Activated CD8-positive, alpha-beta memory T cell treated with anti-CD3 and anti-CD28 coated beads, Interleukin-2, amount 50 U/mL, for 1 hour (primary cell): ENCODE measurements at regions not wholly inside any gene's neighbourhood (a gene's known extent, or its start where the extent isn't known, plus 50 kb on each side); places are given as distances from the start of the nearest gene placed in this dataset.
"Not testable (repeated sequence)": the region's sequence is repeated elsewhere in the genome, so short reads cannot be mapped to it uniquely, and the experiment has no call there.

ENCODE experiments used
- DNase-seq: peaks from one replicate; pipeline ENCODE4 v3.0.0-alpha.2; 2020; ENCODE audit errors: extremely low read depth

DNA sequence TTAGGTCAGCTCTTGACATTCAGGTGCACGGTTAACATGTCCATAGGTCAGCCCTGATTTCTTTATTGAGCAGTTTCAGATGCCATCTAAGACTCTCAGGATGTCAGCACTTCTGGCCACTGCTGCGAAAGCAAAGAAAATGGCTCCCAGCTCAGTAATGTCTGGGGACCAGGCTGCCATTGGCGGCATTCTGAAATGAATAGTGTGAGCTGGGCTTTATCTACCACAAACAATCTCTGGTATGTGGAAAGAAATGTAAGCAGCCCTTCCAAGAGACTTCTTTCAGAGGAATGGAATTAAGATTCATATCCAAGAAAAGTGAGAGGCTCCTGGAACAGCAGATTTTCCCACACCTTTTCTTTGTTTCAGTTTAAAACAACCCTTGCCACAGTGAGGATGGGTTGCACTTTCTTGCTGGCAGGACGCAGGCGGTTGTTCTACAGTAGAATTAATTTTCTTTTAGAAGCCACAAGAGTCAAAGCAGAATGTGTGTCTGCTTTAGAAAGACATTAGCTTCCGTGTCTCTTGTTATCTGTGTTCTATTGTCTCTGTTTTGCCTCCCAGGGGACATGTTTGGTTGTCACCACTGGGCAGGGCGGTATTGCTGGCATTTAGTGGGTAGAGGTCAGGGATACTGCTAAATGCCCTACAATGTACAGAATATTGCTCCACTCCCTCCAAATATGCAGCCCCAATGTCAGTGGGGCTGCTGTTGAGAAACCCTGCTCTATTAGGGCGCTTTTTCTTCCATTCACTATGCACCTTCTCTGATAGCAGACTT lies 149.9 kb upstream of the ANKH start:
- DNase-seq = no peak

- DNase-seq = no peak
These were observed 149.2 kb upstream of the ANKH start for GRCh38 chr5:15020736-15021135.

- DNase-seq = no peak
These were observed 143.2 kb upstream of the ANKH start for GRCh38 chr5:15014809-15015208.

DNA sequence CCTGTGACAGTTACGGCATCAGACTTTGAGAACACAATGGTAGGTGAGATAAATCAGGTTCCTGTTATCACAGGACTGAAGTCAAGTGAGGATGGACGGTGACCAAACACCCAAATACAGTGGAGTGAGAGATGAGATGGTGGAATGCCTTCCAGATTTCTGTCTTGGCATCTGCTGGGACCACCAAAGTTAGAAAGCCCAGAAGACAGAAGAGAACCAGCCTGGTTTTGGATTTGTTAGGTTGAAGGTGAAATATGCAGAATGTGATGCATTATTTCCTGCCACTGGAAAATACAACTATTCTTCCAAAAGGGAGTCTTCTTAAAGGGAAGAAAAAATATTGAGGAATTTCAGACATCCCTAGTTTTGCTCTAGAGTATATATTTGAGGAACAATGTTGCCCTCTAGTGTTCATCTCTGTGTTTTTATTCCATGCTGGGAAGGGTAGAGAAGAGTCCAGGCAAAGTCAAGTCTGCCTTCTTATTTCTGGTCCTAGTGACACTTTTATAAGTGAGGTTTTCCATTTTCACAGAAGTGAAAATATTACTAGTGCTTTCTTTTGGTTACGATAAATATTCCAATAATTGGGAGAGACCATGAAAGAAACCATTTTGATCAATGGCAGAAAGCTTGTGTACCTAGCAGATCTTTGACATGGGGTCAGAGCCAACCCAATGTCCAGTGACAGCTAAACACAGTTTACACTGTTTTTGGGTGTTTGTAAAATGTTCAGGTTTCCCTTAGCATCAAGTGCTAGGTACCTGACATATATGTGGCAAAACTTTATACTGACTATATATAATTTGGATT lies 142.3 kb upstream of the ANKH start:
- DNase-seq = no peak

- no peak for DNase-seq
These were observed 140.5 kb upstream of the ANKH start for GRCh38 chr5:15012061-15012460.

DNA sequence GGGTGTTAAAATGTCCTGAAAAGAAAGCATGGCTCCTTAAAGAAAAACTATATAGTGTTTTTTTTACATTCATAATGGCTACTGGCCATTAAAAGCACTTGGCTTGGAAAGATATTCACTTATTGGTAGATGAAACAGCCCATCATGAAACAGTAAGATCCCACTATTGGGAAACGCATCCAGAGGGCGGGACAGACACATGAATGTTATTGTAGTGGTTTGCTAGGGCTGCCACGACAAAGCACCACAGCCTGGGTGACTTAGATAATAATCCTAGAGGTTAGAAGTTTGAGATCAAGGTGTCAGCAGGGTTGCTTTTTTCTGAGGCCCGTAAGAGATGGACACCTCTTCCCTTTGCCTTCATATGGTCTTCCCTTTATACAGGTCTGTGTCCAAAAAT lies 139.4 kb upstream of the ANKH start:
- DNase-seq = no peak

DNA sequence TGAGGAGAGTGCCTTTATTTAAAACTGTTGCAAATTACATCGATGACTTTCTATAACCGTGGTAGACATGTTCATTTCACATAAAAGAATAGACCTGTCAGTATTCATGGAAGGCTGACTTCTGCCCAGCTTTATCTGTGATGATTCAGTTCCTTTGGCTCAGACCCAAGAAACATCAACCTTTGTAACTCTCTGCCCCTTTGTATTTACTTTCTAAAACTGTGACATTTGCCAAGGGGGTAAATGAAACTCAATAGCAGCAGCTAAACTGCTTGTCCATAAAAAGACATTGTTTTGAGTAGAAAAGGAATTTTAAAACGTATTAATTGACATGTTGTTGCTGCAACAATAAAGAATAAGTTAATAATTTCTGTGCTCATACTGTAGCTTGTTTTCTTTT lies 137.8 kb upstream of the ANKH start:
- DNase-seq = no peak

- no peak for DNase-seq
These were observed 137.3 kb upstream of the ANKH start for GRCh38 chr5:15008921-15009320.

GRCh38 chr5:15008476-15008875 lies 136.9 kb upstream of the ANKH start:
- no peak for DNase-seq

- no peak for DNase-seq
These were observed 136.1 kb upstream of the ANKH start for GRCh38 chr5:15007646-15008045.

DNA sequence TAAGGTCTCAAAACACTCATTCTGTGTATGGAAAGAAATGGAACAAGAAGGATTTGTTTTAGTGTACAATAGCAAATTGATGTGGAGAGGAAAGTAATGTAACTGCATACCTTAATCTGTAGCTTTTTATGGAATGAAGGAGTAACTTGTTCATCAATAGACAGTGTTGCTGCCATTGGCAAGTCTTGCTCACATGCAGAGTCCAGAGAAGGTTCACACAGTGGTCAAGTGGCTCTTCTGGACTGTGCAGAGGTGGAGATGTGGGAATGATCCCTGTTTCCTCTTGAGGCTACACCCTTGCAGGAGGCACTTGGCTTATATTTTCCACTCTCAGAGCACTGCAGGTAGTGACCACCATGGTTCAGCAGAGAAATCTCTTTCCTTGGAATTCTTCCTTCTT lies 132.9 kb upstream of the ANKH start:
- DNase-seq = no peak

GRCh38 chr5:15003511-15003920 lies 131.9 kb upstream of the ANKH start:
- DNase-seq = peak; percentile 40

- no peak for DNase-seq
These were observed 131.2 kb upstream of the ANKH start for GRCh38 chr5:15002791-15003190.

- DNase-seq = no peak
These were observed 130.6 kb upstream of the ANKH start for GRCh38 chr5:15002173-15002572.

GRCh38 chr5:15001517-15001916 lies 129.9 kb upstream of the ANKH start:
- no peak for DNase-seq

DNA sequence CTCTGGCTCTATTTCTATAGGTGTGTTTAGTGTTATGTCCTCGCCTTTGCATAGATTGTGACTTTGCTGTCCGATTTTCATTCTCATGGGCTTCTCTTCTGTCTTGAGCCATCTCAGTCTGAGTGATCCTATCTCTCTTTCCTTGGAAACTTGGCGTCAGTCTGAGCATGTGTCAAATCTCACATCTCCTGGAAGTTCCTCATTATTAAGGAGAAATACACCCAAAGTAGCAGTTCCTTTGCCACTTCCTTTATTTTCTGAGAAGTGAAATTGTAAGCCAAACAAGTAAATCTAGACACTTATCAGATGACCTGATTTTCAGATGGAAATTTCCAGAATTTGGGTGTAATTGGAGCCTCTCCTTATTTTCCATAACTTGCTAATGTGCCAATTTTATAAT lies 126.9 kb upstream of the ANKH start:
- no peak for DNase-seq

- DNase-seq = no peak
These were observed 125.4 kb upstream of the ANKH start for GRCh38 chr5:14996997-14997396.

DNA sequence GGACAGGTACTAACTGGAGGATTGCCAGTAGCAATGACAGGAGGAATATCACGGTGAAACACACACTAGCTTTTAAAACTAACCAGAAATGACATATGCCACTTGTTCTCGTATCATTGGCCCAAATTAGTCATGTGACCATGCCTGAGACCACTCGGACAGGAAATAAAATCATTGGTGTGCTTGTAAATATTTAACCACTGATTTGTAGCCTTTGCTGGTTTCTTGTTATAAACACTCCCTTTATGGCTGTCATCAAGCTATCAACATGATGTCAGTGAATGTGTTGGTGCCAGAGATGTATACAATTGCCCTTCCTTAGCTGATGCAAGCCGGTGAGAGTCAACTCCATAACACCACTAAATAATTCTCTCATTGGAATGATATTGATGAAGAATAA lies 123.7 kb upstream of the ANKH start:
- DNase-seq = no peak

DNA sequence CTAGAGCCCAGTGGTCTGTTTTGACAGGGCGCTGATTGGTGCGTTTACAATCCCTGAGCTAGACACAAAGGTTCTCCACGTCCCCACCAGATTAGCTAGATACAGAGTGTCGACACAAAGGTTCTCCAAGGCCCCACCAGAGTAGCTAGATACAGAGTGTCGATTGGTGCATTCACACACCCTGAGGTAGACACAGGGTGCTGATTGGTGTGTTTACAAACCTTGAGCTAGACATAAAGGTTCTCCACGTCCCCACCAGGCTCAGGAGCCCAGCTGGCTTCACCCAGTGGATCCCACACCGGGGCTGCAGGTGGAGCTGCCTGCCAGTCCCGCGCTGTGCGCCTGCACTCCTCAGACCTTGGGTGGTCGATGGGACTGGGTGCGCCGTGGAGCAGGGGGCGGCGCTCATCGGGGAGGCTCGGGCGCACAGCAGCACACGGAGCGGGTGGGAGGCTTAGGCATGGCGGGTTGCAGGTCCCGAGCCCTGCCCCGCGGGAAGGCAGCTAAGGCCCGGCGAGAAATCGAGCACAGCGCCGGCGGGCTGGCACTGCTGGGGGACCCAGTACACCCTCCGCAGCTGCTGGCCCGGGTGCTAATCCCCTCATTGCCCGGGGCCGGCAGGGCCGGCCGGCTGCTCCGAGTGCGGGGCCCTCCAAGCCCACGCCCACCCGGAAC lies 122.0 kb upstream of the ANKH start:
- not testable (repeated sequence) for DNase-seq

GRCh38 chr5:14992751-14993458 lies 121.3 kb upstream of the ANKH start:
- DNase-seq = peak; percentile 60

- DNase-seq = no peak
These were observed 116.6 kb upstream of the ANKH start for GRCh38 chr5:14988223-14988622.

DNA sequence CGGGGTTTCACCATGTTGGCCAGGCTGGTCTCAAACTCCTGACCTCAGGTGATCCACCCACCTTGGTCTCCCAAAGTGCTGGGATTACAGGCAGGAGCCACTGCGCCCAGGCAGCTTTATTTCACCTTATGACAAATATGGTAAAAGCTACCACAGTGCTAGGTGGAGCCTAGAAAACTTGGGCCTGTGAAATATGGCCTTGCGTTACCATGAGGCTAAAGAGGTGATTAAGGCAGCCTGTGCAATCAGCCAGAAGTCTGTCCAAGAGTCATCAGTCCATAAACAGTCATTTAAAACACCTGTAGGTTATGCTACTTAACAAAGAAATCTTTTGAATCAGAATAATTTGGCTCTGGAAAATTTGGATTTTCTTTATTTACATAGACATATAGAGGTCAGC lies 114.8 kb upstream of the ANKH start:
- no peak for DNase-seq
